Smooth muscle cell (in vitro differentiated cells): ENCODE measurements at regions not wholly inside any gene's neighbourhood (a gene's known extent, or its start where the extent isn't known, plus 50 kb on each side); places are given as distances from the start of the nearest gene placed in this dataset.

Experiments
- DNase-seq: peaks from one replicate; lab custom pipeline; 2025; ENCODE audit not compliant: unreplicated experiment; lab: John Stamatoyannopoulos, UW
- H2AFZ ChIP-seq: fragments of 200-600 bp; sonication (generic); 2 replicates; pipeline ENCODE4 v1.6.0; 2016; ENCODE audit warnings: antibody characterized with exemption, low read depth, mild to moderate bottlenecking
- H3F3A ChIP-seq: fragments of 200-600 bp; sonication (generic); 2 replicates; pipeline ENCODE4 v1.6.0; 2017; ENCODE audit warnings: antibody characterized with exemption, low read depth
- H3K27ac ChIP-seq: fragments of 200-600 bp; sonication (generic); 2 replicates; pipeline ENCODE4 v1.5.1; 2016; ENCODE audit warnings: low read depth, mild to moderate bottlenecking
- H3K27me3 ChIP-seq: fragments of 200-600 bp; sonication (generic); 2 replicates; pipeline ENCODE4 v1.6.1; 2016; ENCODE audit warnings: low read depth, mild to moderate bottlenecking
- H3K36me3 ChIP-seq: fragments of 200-600 bp; sonication (generic); 2 replicates; pipeline ENCODE4 v1.5.1; 2016; ENCODE audit warnings: low read depth
- H3K4me1 ChIP-seq: fragments of 200-600 bp; sonication (generic); 2 replicates; pipeline ENCODE4 v1.5.1; 2016; ENCODE audit warnings: low read depth
- H3K4me2 ChIP-seq: fragments of 200-600 bp; sonication (generic); 2 replicates; pipeline ENCODE4 v1.6.0; 2016; ENCODE audit warnings: mild to moderate bottlenecking
- H3K4me3 ChIP-seq: fragments of 200-600 bp; sonication (generic); 2 replicates; pipeline ENCODE4 v1.5.1; 2016; ENCODE audit warnings: mild to moderate bottlenecking
- H3K79me2 ChIP-seq: fragments of 200-600 bp; sonication (generic); 2 replicates; pipeline ENCODE4 v1.6.0; 2016; ENCODE audit warnings: low read depth, mild to moderate bottlenecking
- H3K9ac ChIP-seq: fragments of 200-600 bp; sonication (generic); 2 replicates; pipeline ENCODE4 v1.6.0; 2016; ENCODE audit warnings: low read depth
- H3K9me3 ChIP-seq: fragments of 200-600 bp; sonication (generic); replicated peaks from 2 replicates; pipeline ENCODE4 v1.5.1; 2016; ENCODE audit warnings: low read depth
- H4K20me1 ChIP-seq: fragments of 200-600 bp; sonication (generic); 2 replicates; pipeline ENCODE4 v1.6.0; 2016; ENCODE audit warnings: low read depth
- CTCF ChIP-seq: fragments of 200-600 bp; sonication (generic); IDR thresholded peaks from 2 replicates; pipeline ENCODE4 v1.5.1; 2017; ENCODE audit warnings: borderline replicate concordance, mild to moderate bottlenecking, antibody characterized with exemption; ENCODE audit not compliant: insufficient read depth, poor library complexity, severe bottlenecking
- WGBS: methylation state at CpG from one replicate; pipeline ENCODE4 v1.1.7; 2016; ENCODE audit warnings: low lambda C conversion rate; 5-methylcytosine and 5-hydroxymethylcytosine counted together

GRCh38 chr16:66273644-66274334 is 92.7 kb upstream of the CDH5 start:
- peak; percentile 38 for TF ChIP-seq CTCF
- WGBS, result 75% methylated on average over 8 of the region's 8 CpGs
- H3K9ac ChIP-seq, result no peak overlapping the region
- H3K4me3 ChIP-seq, result no peak overlapping the region
- H3K36me3 ChIP-seq, result no peaks in the 10 kb centered on the region
- H3K4me1 ChIP-seq, result peaks cover 4% of the 10 kb centered on the region
- no peaks in the 10 kb centered on the region for H3F3A ChIP-seq
- H3K9me3 ChIP-seq, result no peaks in the 10 kb centered on the region
- DNase-seq, result no peak
- H2AFZ ChIP-seq, result no peak overlapping the region
- H4K20me1 ChIP-seq, result no peaks in the 10 kb centered on the region
- H3K27ac ChIP-seq, result no peak overlapping the region
- no peaks in the 10 kb centered on the region for H3K79me2 ChIP-seq
- no peaks in the 10 kb centered on the region for H3K27me3 ChIP-seq
- H3K4me2 ChIP-seq, result no peak overlapping the region

GRCh38 chr16:66273053-66273452 is 93.4 kb upstream of the CDH5 start:
- 84% methylated on average over 4 of the region's 4 CpGs for WGBS
- H3K4me3 ChIP-seq, result no peak overlapping the region
- no peak overlapping the region for H2AFZ ChIP-seq
- no peaks in the 10 kb centered on the region for H4K20me1 ChIP-seq
- no peak overlapping the region for H3K4me2 ChIP-seq
- H3F3A ChIP-seq, result peaks cover 4% of the 10 kb centered on the region
- DNase-seq, result no peak
- no peak overlapping the region for H3K9ac ChIP-seq
- no peaks in the 10 kb centered on the region for H3K9me3 ChIP-seq
- peaks cover 4% of the 10 kb centered on the region for H3K4me1 ChIP-seq
- no peak for TF ChIP-seq CTCF
- no peak overlapping the region for H3K27ac ChIP-seq
- H3K36me3 ChIP-seq, result no peaks in the 10 kb centered on the region
- H3K79me2 ChIP-seq, result no peaks in the 10 kb centered on the region
- H3K27me3 ChIP-seq, result no peaks in the 10 kb centered on the region

- no peak for TF ChIP-seq CTCF
- Histone ChIP-seq H3F3A (peaks cover 10% of the 10 kb centered on the region), H3K36me3 (no peaks in the 10 kb centered on the region), H3K9me3 (no peaks in the 10 kb centered on the region), H3K9ac (no peak overlapping the region), H2AFZ (no peak overlapping the region), H3K27ac (no peak overlapping the region), H3K27me3 (no peaks in the 10 kb centered on the region), H3K4me3 (no peak overlapping the region), H3K4me1 (peaks cover 4% of the 10 kb centered on the region), H3K79me2 (no peaks in the 10 kb centered on the region), H3K4me2 (no peak overlapping the region), H4K20me1 (no peaks in the 10 kb centered on the region)
- WGBS, result 93% methylated on average over 6 of the region's 6 CpGs
- DNase-seq, result no peak
Observed at GRCh38 chr16:66272461-66272860, 94.0 kb upstream of the CDH5 start.
